Neural cell (in vitro differentiated cells): ENCODE measurements at regions not wholly inside any gene's neighbourhood (a gene's known extent, or its start where the extent isn't known, plus 50 kb on each side); places are given as distances from the start of the nearest gene placed in this dataset.

Experiments used
- H2AFZ ChIP-seq: fragments of 200-600, 300-800 bp; sonication (generic), shearing (Covaris generic); 2 replicates; pipeline ENCODE4 v1.6.0; 2014; ENCODE audit warnings: low read depth, mild to moderate bottlenecking, antibody characterized with exemption, low read length, moderate library complexity
- H3F3A ChIP-seq: fragments of 200-600 bp; shearing (Covaris generic); 2 replicates; pipeline ENCODE4 v1.6.1; 2016; ENCODE audit warnings: mild to moderate bottlenecking, moderate library complexity, mixed read lengths, antibody characterized with exemption, low read length; ENCODE audit not compliant: insufficient read depth, poor library complexity, severe bottlenecking
- H3K27ac ChIP-seq: fragments of 200-600, 300-800 bp; sonication (generic), shearing (Covaris generic); 2 replicates; pipeline ENCODE4 v1.5.1; 2014; ENCODE audit warnings: mild to moderate bottlenecking, low read length, moderate library complexity
- H3K27me3 ChIP-seq: fragments of 300-800, 200-600 bp; sonication (generic), shearing (Covaris generic); 2 replicates; pipeline ENCODE4 v1.6.0; 2014; ENCODE audit warnings: mild to moderate bottlenecking, low read depth, low read length, moderate library complexity; ENCODE audit not compliant: insufficient read depth
- H3K36me3 ChIP-seq: fragments of 300-800, 200-600 bp; sonication (generic), shearing (Covaris generic); 2 replicates; pipeline ENCODE4 v1.5.1; 2014; ENCODE audit warnings: mild to moderate bottlenecking, antibody characterized with exemption, low read length, moderate library complexity; ENCODE audit not compliant: insufficient read depth
- H3K4me2 ChIP-seq: fragments of 300-800, 200-600 bp; sonication (generic), shearing (Covaris generic); 2 replicates; pipeline ENCODE4 v1.6.0; 2014; ENCODE audit warnings: mild to moderate bottlenecking, low read length
- H3K4me3 ChIP-seq: fragments of 300-800, 200-600 bp; sonication (generic), shearing (Covaris generic); 2 replicates; pipeline ENCODE4 v1.5.1; 2014; ENCODE audit warnings: mild to moderate bottlenecking, low read length, moderate library complexity
- H3K79me2 ChIP-seq: fragments of 200-600 bp; shearing (Covaris generic); replicated peaks from 2 replicates; pipeline ENCODE4 v1.6.0; 2014; ENCODE audit warnings: mild to moderate bottlenecking, low read length, moderate library complexity; ENCODE audit not compliant: insufficient read depth
- H3K9ac ChIP-seq: fragments of 300-800, 200-600 bp; sonication (generic), shearing (Covaris generic); 2 replicates; pipeline ENCODE4 v1.6.1; 2016; ENCODE audit warnings: mild to moderate bottlenecking, low read length, mixed read lengths
- H3K9me2 ChIP-seq: fragments of 200-600 bp; shearing (Covaris generic); 2 replicates; pipeline ENCODE4 v1.6.1; 2016; ENCODE audit warnings: mild to moderate bottlenecking, low read length, mixed read lengths; ENCODE audit not compliant: insufficient read depth
- H3K9me3 ChIP-seq: fragments of 200-600, 300-800 bp; sonication (generic), shearing (Covaris generic); 2 replicates; pipeline ENCODE4 v1.6.1; 2016; ENCODE audit warnings: mild to moderate bottlenecking, mixed run types, low read length, moderate library complexity, mixed read lengths
- H4K20me1 ChIP-seq: fragments of 200-600 bp; shearing (Covaris generic); 2 replicates; pipeline ENCODE4 v1.6.1; 2016; ENCODE audit warnings: mild to moderate bottlenecking, mixed run types; ENCODE audit not compliant: insufficient read depth
- CTCF ChIP-seq: fragments of 450-650 bp; IDR thresholded peaks from 2 replicates; pipeline ENCODE4 v1.5.1; 2014; ENCODE audit warnings: antibody characterized with exemption, mild to moderate bottlenecking, moderate library complexity; ENCODE audit not compliant: poor library complexity, severe bottlenecking
- EP300 ChIP-seq: fragments of 450-650 bp; conservative IDR thresholded peaks from 2 replicates; pipeline ENCODE4 v1.6.1; 2014; ENCODE audit warnings: antibody characterized with exemption, mild to moderate bottlenecking, moderate library complexity; ENCODE audit not compliant: poor library complexity, severe bottlenecking
- EZH2 ChIP-seq: fragments of 200-600, 300-800 bp; shearing (Covaris generic), sonication (generic); IDR thresholded peaks from 2 replicates; pipeline ENCODE4 v1.6.1; 2014; ENCODE audit warnings: antibody characterized with exemption, low read length, borderline replicate concordance, mild to moderate bottlenecking; ENCODE audit not compliant: insufficient read depth, poor library complexity, severe bottlenecking
- MXI1 ChIP-seq: fragments of 450-650 bp; conservative IDR thresholded peaks from 2 replicates; pipeline ENCODE4 v1.6.1; 2014; ENCODE audit warnings: antibody characterized with exemption, mild to moderate bottlenecking; ENCODE audit not compliant: poor library complexity, severe bottlenecking
- POLR2AphosphoS5 ChIP-seq: IDR thresholded peaks from 2 replicates; pipeline ENCODE4 v1.6.1; 2012
- RAD21 ChIP-seq: fragments of 450-650 bp; conservative IDR thresholded peaks from 2 replicates; pipeline ENCODE4 v1.6.1; 2014; ENCODE audit warnings: antibody characterized with exemption, mild to moderate bottlenecking, moderate library complexity
- REST ChIP-seq: IDR thresholded peaks from 2 replicates; pipeline ENCODE4 v1.6.1; 2012; ENCODE audit warnings: borderline replicate concordance
- SMC3 ChIP-seq: fragments of 450-650 bp; conservative IDR thresholded peaks from 2 replicates; pipeline ENCODE4 v1.6.1; 2014; ENCODE audit warnings: antibody characterized with exemption, mild to moderate bottlenecking, moderate library complexity; ENCODE audit not compliant: poor library complexity
- TAF1 ChIP-seq: IDR thresholded peaks from 2 replicates; pipeline ENCODE4 v1.6.1; 2012; ENCODE audit warnings: low read depth

- Histone ChIP-seq H3K36me3 (no peaks in the 10 kb centered on the region), H2AFZ (no peak overlapping the region), H3F3A (no peaks in the 10 kb centered on the region), H3K79me2 (no peaks in the 10 kb centered on the region), H3K9ac (no peak overlapping the region), H3K9me2 (no peaks in the 10 kb centered on the region), H3K9me3 (no peaks in the 10 kb centered on the region), H3K27ac (no peak overlapping the region), H3K27me3 (no peaks in the 10 kb centered on the region), H3K4me2 (no peak overlapping the region), H4K20me1 (no peaks in the 10 kb centered on the region), H3K4me3 (no peak overlapping the region)
- no peak for TF ChIP-seq CTCF
- no peak for TF ChIP-seq TAF1
- no peak for TF ChIP-seq EP300
- no peak for TF ChIP-seq MXI1
- no peak for TF ChIP-seq EZH2
- TF ChIP-seq REST: no peak
- TF ChIP-seq RAD21: no peak
- TF ChIP-seq POLR2AphosphoS5: no peak
- no peak for TF ChIP-seq SMC3
Observed at GRCh38 chr15:95868970-95869369, 461.5 kb upstream of the NR2F2 start.

- Histone ChIP-seq H3K27me3 (no peaks in the 10 kb centered on the region), H2AFZ (no peak overlapping the region), H3K4me3 (no peak overlapping the region), H3K27ac (no peak overlapping the region), H3K9me3 (no peaks in the 10 kb centered on the region), H3K9me2 (no peaks in the 10 kb centered on the region), H3K36me3 (no peaks in the 10 kb centered on the region), H3K9ac (no peak overlapping the region), H3F3A (no peaks in the 10 kb centered on the region), H4K20me1 (no peaks in the 10 kb centered on the region), H3K79me2 (no peaks in the 10 kb centered on the region), H3K4me2 (no peak overlapping the region)
- no peak for TF ChIP-seq EP300
- TF ChIP-seq MXI1: no peak
- TF ChIP-seq CTCF: no peak
- no peak for TF ChIP-seq EZH2
- TF ChIP-seq REST: no peak
- TF ChIP-seq RAD21: no peak
- no peak for TF ChIP-seq SMC3
Observed at GRCh38 chr15:95869920-95870319, 460.6 kb upstream of the NR2F2 start.
